ENCODE measurements at regions not wholly inside any gene's neighbourhood (a gene's known extent, or its start where the extent isn't known, plus 50 kb on each side); places are given as distances from the start of the nearest gene placed in this dataset.

- in situ Hi-C loops (cut with MboI; ENCODE audit: low pct_unique_long_range_greater_than_20kb, low sequenced_read_pairs) = no loop called here
- DNase-seq = no peak
Measured at GRCh38 chr11:127587511-127587910, 586.9 kb upstream of the KIRREL3 start.

DNA sequence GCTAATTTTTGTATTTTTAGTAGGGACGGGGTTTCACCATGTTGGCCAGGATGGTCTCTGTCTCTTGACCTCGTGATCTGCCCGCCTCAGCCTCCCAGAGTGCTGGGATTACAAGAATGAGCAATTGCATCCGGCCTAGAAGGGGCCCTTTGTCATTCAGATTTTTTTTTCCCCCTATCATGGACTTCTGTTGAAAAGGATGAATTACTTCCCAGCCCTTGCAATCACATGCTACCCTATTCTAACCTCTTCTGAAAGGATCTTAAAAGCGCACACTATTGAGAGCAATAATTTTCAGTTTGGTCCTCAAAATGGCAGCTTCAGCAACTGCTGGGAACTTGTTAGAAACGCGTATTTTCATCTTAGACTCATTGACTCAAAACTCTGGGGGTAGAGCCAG, 575.6 kb upstream of the KIRREL3 start:
- in situ Hi-C loops (cut with MboI; ENCODE audit: low pct_unique_long_range_greater_than_20kb, low sequenced_read_pairs) = no loop called here
- no peak for DNase-seq

- in situ Hi-C loops (cut with MboI; ENCODE audit: low pct_unique_long_range_greater_than_20kb, low sequenced_read_pairs) = no loop called here
- no peak for DNase-seq
Measured at GRCh38 chr11:127574478-127574877, 573.9 kb upstream of the KIRREL3 start.

DNA sequence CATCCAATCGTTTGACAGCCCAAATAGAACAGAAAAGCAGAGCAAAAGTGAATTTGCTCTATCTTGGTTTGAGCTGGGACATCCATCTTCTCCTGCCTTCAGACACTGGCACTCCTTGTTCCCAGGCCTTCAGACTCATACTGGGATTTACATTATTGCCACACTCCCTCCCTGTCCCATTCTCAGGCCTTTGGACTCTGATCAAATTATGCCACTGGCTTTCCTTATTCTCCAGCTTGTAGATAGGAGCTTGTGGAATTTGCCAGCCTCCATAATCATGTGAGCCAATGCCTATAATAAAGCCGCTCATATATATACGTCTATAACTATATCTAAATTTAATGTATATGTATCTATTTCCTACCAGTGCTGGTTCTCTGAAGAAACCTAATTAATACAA, 568.3 kb upstream of the KIRREL3 start:
- DNase-seq = no peak
- in situ Hi-C loops (cut with MboI; ENCODE audit: low pct_unique_long_range_greater_than_20kb, low sequenced_read_pairs) = no loop called here

GRCh38 chr11:127567237-127567932, 566.8 kb upstream of the KIRREL3 start:
- in situ Hi-C loops (cut with MboI; ENCODE audit: low pct_unique_long_range_greater_than_20kb, low sequenced_read_pairs) = no loop called here

DNA sequence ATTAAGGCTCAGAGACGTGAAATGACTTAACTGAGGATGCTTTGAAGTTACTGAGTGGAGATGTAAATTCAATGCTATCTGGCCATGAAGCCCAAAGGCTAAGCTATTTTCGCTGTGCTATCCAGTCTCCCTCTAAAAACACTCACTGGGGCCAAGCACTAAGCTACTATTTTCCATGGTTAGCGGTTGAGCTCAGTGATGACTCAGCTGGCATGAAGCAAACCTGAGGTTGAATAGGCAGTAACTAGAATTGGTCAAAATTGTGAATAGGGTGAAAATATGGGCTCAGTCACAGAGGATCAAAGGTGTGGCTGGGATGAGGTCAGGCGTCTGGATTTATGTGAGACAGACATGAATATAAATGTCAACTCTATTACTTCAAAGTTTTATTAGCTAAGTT, 564.2 kb upstream of the KIRREL3 start:
- in situ Hi-C loops (cut with MboI; ENCODE audit: low pct_unique_long_range_greater_than_20kb, low sequenced_read_pairs) = no loop called here
- DNase-seq = no peak

More at GRCh38 chr11:127567237-127567932, 566.8 kb upstream of the KIRREL3 start:
- no peak for DNase-seq

GRCh38 chr11:127559978-127560377, 559.4 kb upstream of the KIRREL3 start:
- in situ Hi-C loops (cut with MboI; ENCODE audit: low pct_unique_long_range_greater_than_20kb, low sequenced_read_pairs) = no loop called here
- DNase-seq = no peak

GRCh38 chr11:127552446-127552845, 551.9 kb upstream of the KIRREL3 start:
- DNase-seq = no peak
- in situ Hi-C loops (cut with MboI; ENCODE audit: low pct_unique_long_range_greater_than_20kb, low sequenced_read_pairs) = no loop called here

GRCh38 chr11:127531167-127531566, 530.6 kb upstream of the KIRREL3 start:
- in situ Hi-C loops (cut with MboI; ENCODE audit: low pct_unique_long_range_greater_than_20kb, low sequenced_read_pairs) = no loop called here
- DNase-seq = no peak

DNA sequence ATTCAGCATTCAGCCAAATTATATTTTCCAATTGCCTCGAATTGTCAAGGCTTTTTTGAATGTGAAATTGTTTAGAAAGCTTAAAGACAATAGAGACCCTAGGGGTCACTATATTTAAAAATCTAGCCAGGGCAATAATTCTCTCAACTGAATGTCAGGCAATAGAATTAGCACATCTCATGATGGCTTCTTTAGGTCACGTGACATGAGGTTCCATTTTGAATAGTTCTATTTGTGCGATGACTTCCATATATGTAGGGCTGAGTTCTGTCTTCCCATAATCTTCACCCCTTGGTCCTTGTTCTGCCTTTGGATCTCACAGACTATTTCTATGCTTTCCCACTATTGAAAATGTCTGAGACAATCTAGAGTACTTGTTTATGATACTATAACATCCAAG, 527.7 kb upstream of the KIRREL3 start:
- in situ Hi-C loops (cut with MboI; ENCODE audit: low pct_unique_long_range_greater_than_20kb, low sequenced_read_pairs) = no loop called here
- no peak for DNase-seq

GRCh38 chr11:127524618-127525017, 524.0 kb upstream of the KIRREL3 start:
- DNase-seq = no peak
- in situ Hi-C loops (cut with MboI; ENCODE audit: low pct_unique_long_range_greater_than_20kb, low sequenced_read_pairs) = no loop called here

GRCh38 chr11:127521413-127521812, 520.8 kb upstream of the KIRREL3 start:
- no peak for DNase-seq
- in situ Hi-C loops (cut with MboI; ENCODE audit: low pct_unique_long_range_greater_than_20kb, low sequenced_read_pairs) = no loop called here

DNA sequence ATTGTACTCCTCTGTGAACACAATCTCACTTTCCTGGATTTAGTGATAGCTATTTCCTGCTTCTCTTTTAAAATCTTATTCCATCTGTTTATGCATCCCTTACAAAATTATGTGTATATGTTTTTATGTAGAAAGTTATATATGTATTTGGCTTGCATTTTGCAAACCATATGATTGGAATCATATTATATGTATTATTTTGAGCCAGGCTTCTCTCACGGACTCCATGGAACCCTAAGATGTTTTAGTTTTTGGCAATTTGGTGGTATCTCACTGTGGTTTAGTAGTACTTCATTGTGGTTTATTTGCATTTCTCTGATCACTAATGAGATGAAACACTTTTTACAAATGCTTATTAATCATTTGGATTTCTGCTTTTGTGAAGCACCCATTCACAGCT, 507.3 kb upstream of the KIRREL3 start:
- DNase-seq = no peak

DNA sequence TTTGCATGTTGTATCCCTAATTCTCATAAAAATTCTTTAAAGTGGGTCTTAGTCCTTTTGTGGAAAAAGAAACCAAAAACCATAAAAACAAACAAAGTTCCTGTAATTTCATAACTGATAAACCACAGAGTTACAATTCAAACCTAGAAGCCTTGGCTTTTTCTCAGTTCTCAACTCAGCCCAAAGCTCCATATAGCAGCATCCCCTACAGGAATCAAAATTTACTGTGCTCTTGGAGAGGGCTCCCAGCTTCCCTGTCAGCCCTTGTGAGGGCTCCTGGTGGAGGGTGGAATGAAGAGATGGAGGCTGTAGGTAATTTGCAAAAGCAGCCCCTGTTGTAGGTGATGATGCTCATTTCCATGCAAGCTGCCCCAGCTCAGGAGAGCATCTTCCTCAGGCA, 506.1 kb upstream of the KIRREL3 start:
- in situ Hi-C loops (cut with MboI; ENCODE audit: low pct_unique_long_range_greater_than_20kb, low sequenced_read_pairs) = no loop called here
- no peak for DNase-seq

More for the DNA sequence above, 507.3 kb upstream of the KIRREL3 start:
- in situ Hi-C loops (cut with MboI; ENCODE audit: low pct_unique_long_range_greater_than_20kb, low sequenced_read_pairs) = no loop called here

DNA sequence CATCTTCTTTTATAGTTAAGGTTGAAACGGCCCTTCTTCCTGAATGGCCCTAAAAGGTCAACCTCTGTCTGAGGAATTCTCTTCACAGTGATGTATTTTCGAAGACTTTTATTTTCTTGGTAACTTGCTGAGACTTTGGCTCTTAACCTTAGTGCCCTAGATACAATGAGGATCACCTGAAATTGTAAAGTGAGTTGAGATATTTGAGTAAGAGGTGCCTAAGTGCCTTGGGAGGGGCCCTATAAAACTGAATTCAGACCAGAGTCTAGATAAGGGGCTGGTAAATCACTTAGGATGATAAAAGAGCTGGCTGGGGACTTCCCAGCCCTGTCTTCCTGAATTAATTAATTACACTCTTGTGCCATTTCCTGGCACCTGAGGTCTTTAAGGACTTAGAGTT, 505.6 kb upstream of the KIRREL3 start:
- in situ Hi-C loops (cut with MboI; ENCODE audit: low pct_unique_long_range_greater_than_20kb, low sequenced_read_pairs) = no loop called here
- DNase-seq = no peak

DNA sequence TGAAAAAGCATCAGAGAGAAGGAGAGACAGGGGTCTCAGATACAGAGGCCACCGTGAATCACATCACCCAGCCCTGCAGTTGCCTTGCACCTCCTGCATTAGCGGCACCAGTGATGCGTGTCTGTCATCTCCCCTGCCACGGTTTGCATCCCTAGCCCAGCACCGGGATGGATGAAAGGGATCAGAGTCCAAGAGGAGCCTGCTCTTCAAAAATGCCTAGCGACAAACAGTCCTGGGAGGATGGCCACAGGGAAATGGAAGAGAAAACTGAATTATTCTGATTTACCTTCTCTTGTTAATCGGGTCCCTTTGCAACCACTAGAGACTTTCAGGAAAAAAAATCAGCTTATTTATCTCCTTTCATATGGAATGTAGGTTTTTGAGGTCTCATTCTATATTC, 495.6 kb upstream of the KIRREL3 start:
- DNase-seq = no peak
- in situ Hi-C loops (cut with MboI; ENCODE audit: low pct_unique_long_range_greater_than_20kb, low sequenced_read_pairs) = no loop called here

DNA sequence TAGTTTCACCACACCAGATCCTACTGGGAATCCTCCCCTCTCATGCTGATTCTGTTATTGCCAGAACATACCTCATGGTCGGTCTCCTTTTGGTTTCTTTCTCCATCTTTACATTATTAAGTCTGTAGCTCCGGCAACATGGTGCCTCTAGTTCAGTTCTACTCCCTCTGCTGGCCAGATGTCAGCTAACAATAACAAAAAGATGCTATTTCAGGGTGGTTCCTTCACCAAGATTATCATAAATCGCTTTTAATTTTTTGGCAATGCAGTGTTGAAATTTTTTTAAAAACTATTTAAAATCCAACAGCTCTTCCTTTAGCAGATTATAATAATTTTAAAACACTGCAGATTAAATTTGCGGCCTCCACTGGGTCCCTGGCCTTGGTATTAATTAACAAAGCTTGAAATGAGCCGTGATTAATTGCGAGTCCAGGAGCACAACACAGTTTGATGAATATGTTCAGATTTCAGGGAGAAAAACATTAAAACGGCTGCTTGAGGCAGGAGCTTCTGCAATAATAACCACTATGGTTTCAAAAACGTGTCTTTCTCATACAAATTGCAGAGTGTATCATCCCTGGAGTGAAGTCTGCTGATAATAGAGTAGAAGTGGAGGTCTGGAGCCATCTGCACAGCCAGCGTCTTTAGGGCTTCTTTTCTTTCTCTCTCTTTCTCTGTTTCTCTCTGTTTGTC, 492.9 kb upstream of the KIRREL3 start:
- in situ Hi-C loops (cut with MboI; ENCODE audit: low pct_unique_long_range_greater_than_20kb, low sequenced_read_pairs) = no loop called here
- DNase-seq = peak; percentile 15

DNA sequence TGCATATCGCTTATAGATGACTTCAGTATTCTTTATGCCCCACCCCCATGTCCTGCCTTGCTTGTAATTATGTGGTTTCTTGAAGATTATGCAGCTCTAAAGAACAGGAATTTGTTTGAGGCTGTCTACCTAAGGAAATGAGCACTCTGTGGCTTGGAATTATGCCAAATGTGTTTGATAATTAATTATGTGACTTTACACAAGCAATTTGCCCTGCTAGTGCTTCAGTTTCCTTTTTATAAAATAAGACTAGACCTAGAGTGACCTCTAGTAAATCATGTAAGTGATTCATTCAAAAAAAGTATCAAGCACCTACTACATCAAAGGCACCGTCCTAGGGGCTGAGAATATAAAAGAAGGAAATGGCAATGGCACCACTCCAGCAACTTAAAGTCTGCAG, 491.5 kb upstream of the KIRREL3 start:
- DNase-seq = no peak
- in situ Hi-C loops (cut with MboI; ENCODE audit: low pct_unique_long_range_greater_than_20kb, low sequenced_read_pairs) = no loop called here

GRCh38 chr11:127491589-127491988, 491.0 kb upstream of the KIRREL3 start:
- in situ Hi-C loops (cut with MboI; ENCODE audit: low pct_unique_long_range_greater_than_20kb, low sequenced_read_pairs) = no loop called here

GRCh38 chr11:127490896-127491295, 490.3 kb upstream of the KIRREL3 start:
- in situ Hi-C loops (cut with MboI; ENCODE audit: low pct_unique_long_range_greater_than_20kb, low sequenced_read_pairs) = no loop called here

More at GRCh38 chr11:127491589-127491988, 491.0 kb upstream of the KIRREL3 start:
- DNase-seq = no peak

GRCh38 chr11:127485541-127485940, 485.0 kb upstream of the KIRREL3 start:
- DNase-seq = no peak

More at GRCh38 chr11:127490896-127491295, 490.3 kb upstream of the KIRREL3 start:
- DNase-seq = no peak

More at GRCh38 chr11:127485541-127485940, 485.0 kb upstream of the KIRREL3 start:
- in situ Hi-C loops (cut with MboI; ENCODE audit: low pct_unique_long_range_greater_than_20kb, low sequenced_read_pairs) = no loop called here

All from KBM-7 (cell line).